DMS79 (cell line): ENCODE measurements at regions not wholly inside any gene's neighbourhood (a gene's known extent, or its start where the extent isn't known, plus 50 kb on each side); places are given as distances from the start of the nearest gene placed in this dataset.
"Not testable (repeated sequence)": the region's sequence is repeated elsewhere in the genome, so short reads cannot be mapped to it uniquely, and the experiment has no call there.

ENCODE experiments used
- DNase-seq: peaks from one replicate; lab custom pipeline; 2025; lab: John Stamatoyannopoulos, UW

- no peak for DNase-seq
Observed at GRCh38 chr4:31482691-31483090, 762.5 kb downstream of the PCDH7 start.

DNA sequence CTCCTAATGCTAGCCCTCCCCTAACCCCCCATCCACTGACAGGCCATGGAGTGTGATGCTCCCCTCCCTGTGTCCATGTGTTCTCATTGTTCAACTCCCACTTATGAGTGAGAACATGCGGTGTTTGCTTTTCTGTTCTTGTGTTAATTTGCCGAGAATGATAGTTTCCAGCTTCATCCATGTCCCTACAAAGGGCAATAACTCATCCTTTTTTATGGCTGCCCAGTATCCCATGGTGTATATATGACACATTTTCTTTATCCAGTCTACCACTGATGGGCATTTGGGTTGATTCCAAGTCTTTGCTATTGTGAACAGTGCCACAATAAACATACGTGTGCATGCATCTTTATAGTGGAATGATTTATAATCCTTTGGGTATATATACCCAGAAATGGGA is 779.0 kb downstream of the PCDH7 start:
- DNase-seq, result not testable (repeated sequence)

GRCh38 chr4:31516520-31516919 is 796.4 kb downstream of the PCDH7 start:
- DNase-seq, result no peak

- no peak for DNase-seq
Observed at GRCh38 chr4:31518796-31519250, 798.7 kb downstream of the PCDH7 start.

DNA sequence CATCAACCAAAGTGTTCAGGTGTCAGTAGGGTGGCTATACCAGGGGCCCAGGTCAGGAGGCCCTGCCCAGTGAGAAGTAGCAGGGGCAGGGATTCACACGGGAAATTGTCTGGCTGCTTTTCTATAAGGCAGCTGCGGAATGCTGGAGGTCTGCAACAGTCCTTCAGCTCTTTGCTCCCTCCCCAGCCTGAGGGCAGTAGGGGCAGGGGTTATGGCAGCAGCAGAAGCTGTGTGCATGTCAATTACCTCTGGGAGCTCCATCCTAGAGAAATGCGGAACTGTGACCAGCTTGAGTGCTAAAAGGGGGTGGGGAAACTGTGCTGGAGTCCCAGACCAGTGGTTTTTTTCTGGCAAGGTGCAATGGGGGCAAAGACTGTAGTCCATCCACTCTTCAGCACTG is 810.4 kb downstream of the PCDH7 start:
- DNase-seq, result no peak

- no peak for DNase-seq
Observed at GRCh38 chr4:31538877-31539276, 818.7 kb downstream of the PCDH7 start.

DNA sequence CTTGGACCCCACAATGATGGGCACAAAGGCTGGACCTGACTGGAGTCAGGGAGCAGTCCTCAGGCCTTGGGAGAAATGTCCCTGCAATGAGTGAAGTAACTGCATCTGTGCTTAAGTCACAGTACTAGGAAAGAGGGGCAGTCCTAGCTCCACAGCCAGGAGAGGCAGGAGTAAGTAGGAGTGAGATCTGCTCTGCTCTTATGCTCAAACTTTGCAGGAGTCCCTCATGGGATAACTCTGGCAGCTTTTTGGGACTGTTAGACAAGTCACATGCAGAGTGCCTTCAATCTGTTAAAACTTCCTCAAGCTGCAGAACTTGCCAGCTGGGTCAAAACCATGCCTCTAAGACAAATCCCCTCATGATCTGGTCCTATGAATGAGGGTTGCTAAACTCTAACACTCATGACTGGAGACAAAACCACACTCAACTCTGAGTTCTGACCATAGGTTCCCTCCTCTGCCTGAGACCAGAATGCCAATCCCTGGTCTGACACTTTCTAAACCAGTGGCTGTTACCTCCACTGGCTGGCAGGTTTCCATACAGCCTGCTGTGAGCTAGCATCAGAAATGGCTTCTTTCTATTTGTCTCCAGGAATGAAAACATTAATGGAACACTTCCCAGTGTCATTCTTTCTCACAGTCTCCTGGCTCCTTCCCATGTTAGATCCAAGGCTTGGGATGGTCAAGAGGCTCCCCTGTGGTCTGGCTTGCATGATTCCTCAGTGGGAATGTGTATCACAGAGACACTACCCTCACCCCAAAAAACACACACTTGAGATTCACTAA is 819.3 kb downstream of the PCDH7 start:
- no peak for DNase-seq

GRCh38 chr4:31545330-31545729 is 825.2 kb downstream of the PCDH7 start:
- no peak for DNase-seq

- DNase-seq, result no peak
Observed at GRCh38 chr4:31545755-31546154, 825.6 kb downstream of the PCDH7 start.

- DNase-seq, result no peak
Observed at GRCh38 chr4:31548021-31548420, 827.9 kb downstream of the PCDH7 start.

DNA sequence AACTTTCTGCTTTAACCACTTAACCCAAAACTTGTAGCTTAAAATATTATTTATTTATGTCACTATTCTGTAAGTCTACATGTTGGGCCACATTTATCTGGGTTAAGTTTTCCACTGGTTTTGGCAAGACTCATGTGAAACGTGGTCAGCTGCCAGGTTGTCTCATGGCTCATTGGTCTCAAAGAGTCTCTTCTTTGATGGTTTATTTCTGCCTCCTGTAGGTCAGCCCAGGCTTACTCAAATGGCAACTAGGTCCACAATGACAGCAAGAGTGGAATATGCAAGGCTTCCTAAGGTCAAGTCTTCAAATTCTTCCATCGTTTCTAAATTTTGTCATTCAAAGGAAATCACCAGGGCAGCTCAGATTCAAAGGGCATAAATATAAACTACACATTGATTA is 828.7 kb downstream of the PCDH7 start:
- DNase-seq, result no peak

GRCh38 chr4:31549256-31549655 is 829.1 kb downstream of the PCDH7 start:
- no peak for DNase-seq

DNA sequence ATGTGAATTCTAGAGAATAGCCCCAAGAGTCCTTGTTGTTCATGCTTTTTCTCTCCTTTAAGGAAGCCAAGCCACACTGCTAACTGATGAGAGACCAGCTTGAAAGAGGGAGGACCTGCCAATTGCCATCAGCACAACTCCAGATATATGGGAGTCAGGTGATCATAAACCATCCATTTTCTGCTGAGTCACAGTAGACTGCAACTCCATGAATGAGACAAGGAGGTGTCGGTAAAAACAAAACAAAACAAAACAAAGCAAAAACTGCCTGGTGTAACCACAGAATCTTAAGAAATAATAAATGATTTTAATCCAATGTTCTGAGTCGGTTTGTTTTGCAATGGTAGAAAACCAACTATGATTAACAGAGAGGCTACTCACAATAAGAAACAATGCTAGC is 837.3 kb downstream of the PCDH7 start:
- no peak for DNase-seq

GRCh38 chr4:31573554-31573953 is 853.4 kb downstream of the PCDH7 start:
- no peak for DNase-seq

- DNase-seq, result no peak
Observed at GRCh38 chr4:31575504-31575903, 855.3 kb downstream of the PCDH7 start.

DNA sequence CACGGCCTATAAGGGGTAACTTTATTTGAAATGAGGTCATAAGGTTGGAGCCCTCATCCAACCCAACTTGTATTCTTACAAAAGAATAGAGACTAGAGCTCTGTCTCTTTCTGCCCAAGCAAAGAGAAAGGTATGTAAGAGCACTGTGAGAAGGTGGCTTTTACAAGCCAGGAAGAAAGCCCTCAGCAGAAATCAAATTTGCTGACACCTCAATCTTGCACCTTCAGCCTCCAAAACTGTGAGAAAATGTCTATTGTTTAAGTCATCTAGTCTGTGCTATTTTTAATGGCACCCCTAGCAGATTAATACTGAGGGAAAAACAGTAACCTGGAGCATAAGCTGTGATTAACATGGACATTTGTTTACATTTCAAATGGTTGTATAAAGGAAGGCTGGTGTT is 860.7 kb downstream of the PCDH7 start:
- no peak for DNase-seq

- DNase-seq, result no peak
Observed at GRCh38 chr4:31585503-31585902, 865.3 kb downstream of the PCDH7 start.

DNA sequence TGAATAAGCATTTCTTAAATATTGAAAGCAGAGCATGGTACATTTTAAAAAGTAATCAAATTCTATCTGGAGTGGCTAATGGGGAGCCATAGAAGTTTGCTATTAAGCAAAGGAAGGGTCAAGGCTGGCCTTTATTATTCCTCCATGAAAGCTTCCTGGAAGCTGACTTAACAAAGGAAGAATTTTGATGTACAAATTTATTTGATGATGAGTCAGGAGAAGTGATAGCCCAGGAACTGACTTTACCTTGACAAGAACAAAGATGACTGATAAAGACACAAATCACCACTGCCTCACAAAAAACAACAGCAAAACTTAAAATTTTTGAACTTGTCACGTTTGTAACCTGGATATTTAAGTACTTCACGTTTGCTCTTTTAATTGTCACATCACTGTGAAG is 872.1 kb downstream of the PCDH7 start:
- DNase-seq, result no peak

DNA sequence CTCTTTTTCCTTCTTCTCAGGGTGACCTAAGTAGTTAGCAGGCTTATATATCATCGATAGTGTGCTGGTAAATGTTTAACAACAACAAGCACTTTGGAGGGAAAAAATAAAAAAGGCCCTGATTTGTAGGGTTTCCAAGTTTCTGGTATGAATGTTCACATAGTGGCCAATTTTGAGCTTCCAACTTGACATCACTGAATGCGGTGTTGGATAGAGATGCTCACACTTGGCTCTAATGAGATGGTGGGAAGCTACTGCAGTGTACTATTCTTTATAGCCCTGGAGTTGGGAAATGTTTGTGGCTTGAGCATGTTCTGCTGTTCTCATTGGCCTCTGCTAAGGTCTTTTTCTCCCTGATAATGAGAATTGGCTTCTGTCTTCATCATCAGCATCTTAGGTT is 875.3 kb downstream of the PCDH7 start:
- DNase-seq, result no peak

DNA sequence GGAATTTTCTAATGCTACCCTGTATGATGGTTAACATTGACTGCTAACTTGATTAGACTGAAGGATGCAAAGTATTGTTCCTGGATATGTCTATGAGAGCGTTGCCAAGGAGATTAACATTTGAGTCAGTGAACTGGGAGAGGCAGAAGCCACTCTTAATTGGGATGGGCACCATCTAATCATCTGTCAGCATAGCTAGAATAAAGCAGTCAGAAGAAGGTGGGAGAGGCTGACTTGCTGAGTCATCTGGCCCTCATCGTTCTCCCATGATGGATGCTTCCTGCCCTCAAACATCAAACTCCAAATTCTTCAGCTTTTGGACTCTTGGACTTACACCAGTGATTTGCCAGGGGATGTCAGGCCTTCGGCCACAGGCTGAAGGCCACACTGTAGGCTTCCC is 878.5 kb downstream of the PCDH7 start:
- no peak for DNase-seq

DNA sequence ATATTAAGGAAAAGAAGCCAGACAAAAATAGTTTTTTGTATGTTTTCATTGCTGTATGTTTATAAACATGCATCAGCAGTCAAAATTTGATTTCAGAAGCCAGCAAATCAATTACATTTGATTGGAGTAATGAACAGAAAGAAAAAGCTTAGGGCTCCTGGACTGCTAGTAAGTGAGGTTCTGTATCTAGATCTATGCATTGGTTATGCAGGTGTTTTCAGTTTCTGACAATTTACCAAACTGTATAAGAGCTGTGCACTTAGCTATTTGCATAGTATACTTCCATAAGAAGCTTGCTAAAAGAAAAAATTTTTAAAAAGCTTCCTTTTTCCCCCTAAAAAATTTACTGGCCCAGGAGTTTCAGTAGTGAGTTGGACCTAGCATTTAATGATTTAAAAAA is 881.6 kb downstream of the PCDH7 start:
- DNase-seq, result no peak

DNA sequence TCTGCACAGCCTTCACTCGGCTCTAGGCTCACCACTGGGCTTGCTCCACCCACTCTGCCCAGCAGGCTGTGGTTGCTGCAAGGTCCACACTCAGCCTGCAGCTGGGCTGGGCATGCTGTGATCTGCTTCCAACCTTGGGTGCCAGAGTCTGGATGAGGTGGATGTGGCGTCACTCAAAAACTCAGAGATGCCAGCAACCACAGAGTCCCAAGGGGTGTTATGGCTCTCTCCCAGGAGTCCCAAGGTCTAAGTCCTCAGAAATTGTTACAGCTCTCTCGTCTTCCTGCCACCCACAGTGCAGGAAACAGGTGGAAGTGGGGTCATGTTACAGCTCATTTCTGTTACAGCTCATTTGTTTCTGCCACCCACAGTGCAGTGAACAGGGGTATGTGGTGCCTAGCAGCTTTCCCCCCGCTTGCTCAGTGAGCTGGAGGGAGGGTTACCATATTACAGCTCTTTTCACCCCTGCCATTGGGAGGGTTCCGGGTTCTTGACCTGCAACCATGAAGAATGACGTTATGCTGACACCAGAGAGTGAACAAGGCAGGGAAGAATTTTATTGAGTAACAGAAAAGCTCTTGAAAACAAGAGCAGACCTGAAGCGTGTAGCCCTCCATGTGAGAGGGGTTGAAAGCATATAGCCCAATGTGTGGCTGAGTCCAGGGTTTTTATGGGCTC is 893.9 kb downstream of the PCDH7 start:
- DNase-seq, result no peak

DNA sequence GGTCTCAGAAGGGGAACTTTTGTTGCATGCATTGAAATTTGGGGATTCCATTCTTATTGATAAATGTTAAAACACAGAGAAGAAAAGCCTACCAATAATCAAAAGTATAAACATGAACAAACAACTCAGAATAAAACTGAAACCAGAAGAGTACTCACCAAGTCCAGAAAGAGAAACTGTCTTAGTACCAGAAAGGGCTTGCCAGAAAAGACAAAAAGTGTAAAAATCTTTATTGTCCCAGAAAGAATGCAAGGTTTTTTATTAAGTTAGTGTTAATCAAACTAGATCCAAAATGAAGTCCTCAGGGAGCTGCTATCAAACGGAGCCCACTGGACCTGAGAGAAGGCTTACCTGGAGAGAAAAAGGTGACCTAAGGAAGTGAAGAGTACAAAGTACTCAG is 897.5 kb downstream of the PCDH7 start:
- no peak for DNase-seq

GRCh38 chr4:31620476-31620875 is 900.3 kb downstream of the PCDH7 start:
- no peak for DNase-seq
